ENCODE measurements at regions not wholly inside any gene's neighbourhood (a gene's known extent, or its start where the extent isn't known, plus 50 kb on each side); places are given as distances from the start of the nearest gene placed in this dataset.

DNA sequence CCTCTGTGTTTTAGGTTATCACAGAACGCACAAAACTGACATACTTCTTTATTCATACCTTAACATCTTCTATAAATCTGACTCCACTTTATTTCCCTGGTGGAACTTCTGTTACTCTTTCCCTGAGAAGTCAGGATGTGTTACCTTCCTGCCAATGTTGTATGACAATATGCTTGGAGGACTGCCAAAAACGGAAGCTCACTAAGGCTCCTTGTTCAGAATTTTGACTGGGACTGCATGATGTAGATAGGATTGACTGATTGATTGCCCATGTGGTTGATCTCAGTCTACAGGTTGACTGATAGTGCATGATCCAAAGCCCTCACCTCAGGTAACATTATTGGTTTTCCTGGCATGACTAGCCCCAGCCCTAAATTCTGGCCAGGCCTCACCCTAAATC, 319.4 kb downstream of the TLR4 start:
- H3K27ac ChIP-seq (ENCODE audit: low read depth, low read length), result no peak overlapping the region
- H3K4me1 ChIP-seq (ENCODE audit: insufficient read depth, low read length), result no peaks in the 10 kb centered on the region
- no peak for DNase-seq (ENCODE audit: insufficient read length, low spot score, missing footprints)
- peaks cover 4% of the 10 kb centered on the region for H3K9me3 ChIP-seq (ENCODE audit: low read depth, low read length)
- no peak overlapping the region for H3K4me3 ChIP-seq (ENCODE audit: insufficient read depth, low read length)
- H3K27me3 ChIP-seq (ENCODE audit: insufficient read depth, low read length), result no peaks in the 10 kb centered on the region
- no peaks in the 10 kb centered on the region for H3K79me2 ChIP-seq (ENCODE audit: insufficient read depth, low read length)
- no peaks in the 10 kb centered on the region for H4K20me1 ChIP-seq (ENCODE audit: insufficient read depth, low read length)
- TF ChIP-seq CTCF (IDR thresholded peaks at IDR 0.05; ENCODE audit: extremely low read depth, low read depth, low read length), result no peak
- no peak overlapping the region for H2AFZ ChIP-seq (ENCODE audit: low read length)
- H3K36me3 ChIP-seq (ENCODE audit: insufficient read depth, low read length), result no peaks in the 10 kb centered on the region
- no peak overlapping the region for H3K4me2 ChIP-seq (ENCODE audit: insufficient read depth, low read length)

DNA sequence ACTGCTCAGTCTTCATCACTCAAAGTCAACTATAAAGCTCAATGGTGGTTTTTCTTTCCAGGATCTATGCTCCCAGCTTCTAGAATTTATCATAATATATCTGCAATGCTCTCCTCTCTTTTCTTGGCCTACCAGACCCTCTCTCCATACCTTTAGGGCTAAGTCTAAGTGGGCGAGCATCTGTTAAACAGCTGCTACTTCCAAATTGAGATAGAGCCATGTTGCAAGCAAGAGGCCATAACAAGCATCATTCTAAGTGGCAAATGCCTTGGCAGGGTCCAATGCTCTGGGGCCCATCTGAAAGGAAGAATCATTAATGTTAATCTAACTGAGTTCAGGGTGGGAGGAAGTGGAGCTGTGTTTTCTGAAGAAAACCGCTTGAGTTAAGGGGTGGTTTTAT, 324.0 kb downstream of the TLR4 start:
- H4K20me1 ChIP-seq (ENCODE audit: insufficient read depth, low read length), result no peaks in the 10 kb centered on the region
- DNase-seq (ENCODE audit: insufficient read length, low spot score, missing footprints), result no peak
- no peaks in the 10 kb centered on the region for H3K36me3 ChIP-seq (ENCODE audit: insufficient read depth, low read length)
- H3K79me2 ChIP-seq (ENCODE audit: insufficient read depth, low read length), result no peaks in the 10 kb centered on the region
- peaks cover 6% of the 10 kb centered on the region for H3K9me3 ChIP-seq (ENCODE audit: low read depth, low read length)
- H3K4me3 ChIP-seq (ENCODE audit: insufficient read depth, low read length), result no peak overlapping the region
- no peak overlapping the region for H3K27ac ChIP-seq (ENCODE audit: low read depth, low read length)
- H2AFZ ChIP-seq (ENCODE audit: low read length), result no peak overlapping the region
- no peaks in the 10 kb centered on the region for H3K27me3 ChIP-seq (ENCODE audit: insufficient read depth, low read length)
- no peak overlapping the region for H3K4me2 ChIP-seq (ENCODE audit: insufficient read depth, low read length)
- no peak for TF ChIP-seq CTCF (IDR thresholded peaks at IDR 0.05; ENCODE audit: extremely low read depth, low read depth, low read length)
- no peaks in the 10 kb centered on the region for H3K4me1 ChIP-seq (ENCODE audit: insufficient read depth, low read length)

DNA sequence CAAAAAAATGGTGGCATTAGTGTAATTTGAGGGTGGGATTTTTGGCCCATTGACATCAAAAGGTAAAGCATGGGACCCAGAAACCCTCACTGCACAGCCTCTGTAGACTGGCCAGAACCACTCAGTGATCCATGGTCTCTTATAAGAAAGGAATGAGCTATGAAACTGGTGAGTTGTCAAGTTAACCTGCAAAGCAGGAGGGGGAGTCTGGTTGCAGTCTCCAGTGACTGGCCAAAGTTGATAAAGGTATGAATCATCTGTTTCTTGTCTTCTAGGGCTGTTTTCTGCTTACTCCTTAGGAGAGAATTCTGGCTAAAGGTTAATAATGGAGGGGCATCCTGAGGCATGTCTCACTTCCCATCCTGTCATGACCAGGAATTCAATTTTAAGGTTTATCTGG, 325.2 kb downstream of the TLR4 start:
- no peaks in the 10 kb centered on the region for H3K36me3 ChIP-seq (ENCODE audit: insufficient read depth, low read length)
- H3K4me1 ChIP-seq (ENCODE audit: insufficient read depth, low read length), result no peaks in the 10 kb centered on the region
- TF ChIP-seq CTCF (IDR thresholded peaks at IDR 0.05; ENCODE audit: extremely low read depth, low read depth, low read length), result no peak
- H2AFZ ChIP-seq (ENCODE audit: low read length), result no peak overlapping the region
- no peak overlapping the region for H3K4me3 ChIP-seq (ENCODE audit: insufficient read depth, low read length)
- H3K9me3 ChIP-seq (ENCODE audit: low read depth, low read length), result peaks cover 3% of the 10 kb centered on the region
- H3K4me2 ChIP-seq (ENCODE audit: insufficient read depth, low read length), result no peak overlapping the region
- H4K20me1 ChIP-seq (ENCODE audit: insufficient read depth, low read length), result no peaks in the 10 kb centered on the region
- H3K27ac ChIP-seq (ENCODE audit: low read depth, low read length), result no peak overlapping the region
- no peaks in the 10 kb centered on the region for H3K27me3 ChIP-seq (ENCODE audit: insufficient read depth, low read length)
- no peaks in the 10 kb centered on the region for H3K79me2 ChIP-seq (ENCODE audit: insufficient read depth, low read length)
- no peak for DNase-seq (ENCODE audit: insufficient read length, low spot score, missing footprints)

- Histone ChIP-seq H2AFZ (ENCODE audit: low read length) (no peak overlapping the region), H3K27me3 (ENCODE audit: insufficient read depth, low read length) (no peaks in the 10 kb centered on the region), H3K79me2 (ENCODE audit: insufficient read depth, low read length) (no peaks in the 10 kb centered on the region), H3K4me3 (ENCODE audit: insufficient read depth, low read length) (no peak overlapping the region), H3K27ac (ENCODE audit: low read depth, low read length) (no peak overlapping the region), H3K9me3 (ENCODE audit: low read depth, low read length) (peaks cover 3% of the 10 kb centered on the region), H3K4me2 (ENCODE audit: insufficient read depth, low read length) (no peak overlapping the region), H3K36me3 (ENCODE audit: insufficient read depth, low read length) (no peaks in the 10 kb centered on the region), H4K20me1 (ENCODE audit: insufficient read depth, low read length) (no peaks in the 10 kb centered on the region), H3K4me1 (ENCODE audit: insufficient read depth, low read length) (no peaks in the 10 kb centered on the region)
- no peak for DNase-seq (ENCODE audit: insufficient read length, low spot score, missing footprints)
- no peak for TF ChIP-seq CTCF (IDR thresholded peaks at IDR 0.05; ENCODE audit: extremely low read depth, low read depth, low read length)
These were observed 330.5 kb downstream of the TLR4 start for GRCh38 chr9:118034701-118035100.
